HepG2 (cell line): ENCODE measurements at regions not wholly inside any gene's neighbourhood (a gene's known extent, or its start where the extent isn't known, plus 50 kb on each side); places are given as distances from the start of the nearest gene placed in this dataset.

ENCODE experiments used
- ATAC-seq: fragments of 200-7000 bp; cut with Tn5 transposase; 3 replicates; pipeline ENCODE4 v1.9.1; 2020; ENCODE audit warnings: mild to moderate bottlenecking, moderate library complexity
- BruUV-seq: library from RNA; stranded (reverse); fragments of 400-500 nt; replicated peaks from 2 replicates; lab custom pipeline; 2021; lab: Mats Ljungman, UMichigan
- CTCF ChIA-PET: fragments of 300-600 bp; formaldehyde crosslinking; extraction: SDS; loops from one replicate; lab custom pipeline; 2021; ENCODE audit warnings: low total read pairs, inconsistent platforms, low intra/inter-chr PET ratio; lab: Yijun Ruan, JAX
- POLR2A ChIA-PET: fragments of 350-600 bp; sonication (Branson Sonifier 250); formaldehyde crosslinking; loops from one replicate; lab custom pipeline; 2020; ENCODE audit warnings: antibody characterized with exemption, inconsistent platforms; lab: Yijun Ruan, JAX
- DNase-seq: peaks from one replicate; pipeline ENCODE4 v3.0.0-alpha.2; 2015; ENCODE audit warnings: low spot score
- FAIRE-seq: peaks from 3 replicates; lab custom pipeline; 2011; peaks lifted over from hg19 to GRCh38; lab: Jason Lieb, UNC
- H2AFZ ChIP-seq: one replicate; pipeline ENCODE4 v1.6.1; 2011; ENCODE audit warnings: low read length, inconsistent platforms
- H3K27ac ChIP-seq: fragments of 300-600 bp; 3 replicates; pipeline ENCODE4 v1.8.0; 2011; ENCODE audit warnings: mixed run types, mild to moderate bottlenecking, mixed read lengths, low read length, inconsistent platforms; ENCODE audit not compliant: insufficient read depth; ENCODE audit errors: extremely low read length
- H3K27me3 ChIP-seq, 2 experiments: fragments of 200-600 bp in 1 of 2; 2 replicates in 1 of 2; 3 replicates in 1 of 2; pipeline versions ENCODE4 v1.6.0 to v1.8.0; 2011; ENCODE audit warnings: low read length in 2 of 2, mild to moderate bottlenecking in 2 of 2, moderate library complexity in 2 of 2, inconsistent platforms in 1 of 2; ENCODE audit not compliant: insufficient read depth in 2 of 2, control insufficient read depth in 1 of 2
- H3K36me3 ChIP-seq, 2 experiments: fragments of 200-600 bp in 1 of 2; replicated peaks in 1 of 2; 2 replicates in 1 of 2; 3 replicates in 1 of 2; pipeline versions ENCODE4 v1.5.1 to v1.8.0; 2011; ENCODE audit warnings: low read length in 2 of 2, inconsistent platforms in 1 of 2; ENCODE audit not compliant: insufficient read depth in 2 of 2, control insufficient read depth in 1 of 2
- H3K4me1 ChIP-seq: 2 replicates; pipeline ENCODE4 v1.5.1; 2012; ENCODE audit warnings: low read length, inconsistent platforms; ENCODE audit not compliant: insufficient read depth
- H3K4me2 ChIP-seq: 2 replicates; pipeline ENCODE4 v1.6.0; 2011; ENCODE audit warnings: low read depth, low read length, inconsistent platforms
- H3K4me3 ChIP-seq, 3 experiments: fragments of 200-600 bp in 1 of 3; sonication (generic), shearing (Covaris generic) in 1 of 3; replicated peaks in 1 of 3; 2 replicates each; pipeline ENCODE4 v1.5.1; 2011 to 2016; ENCODE audit warnings: low read length in 3 of 3, inconsistent platforms in 2 of 3, low read depth in 2 of 3, mild to moderate bottlenecking in 2 of 3, control low read depth in 1 of 3, mixed read lengths in 1 of 3; ENCODE audit not compliant: insufficient read depth in 1 of 3
- H3K79me2 ChIP-seq: one replicate; pipeline ENCODE4 v1.6.1; 2011; ENCODE audit warnings: low read length, inconsistent platforms; ENCODE audit not compliant: insufficient read depth
- H3K9ac ChIP-seq: 2 replicates; pipeline ENCODE4 v1.6.0; 2011; ENCODE audit warnings: mild to moderate bottlenecking, low read depth, low read length, inconsistent platforms; ENCODE audit not compliant: insufficient read depth
- H3K9me3 ChIP-seq: 2 replicates; pipeline ENCODE4 v1.5.1; 2012; ENCODE audit warnings: mild to moderate bottlenecking, low read length
- H4K20me1 ChIP-seq: 2 replicates; pipeline ENCODE4 v1.6.0; 2011; ENCODE audit warnings: inconsistent platforms, mild to moderate bottlenecking, low read length, moderate library complexity; ENCODE audit not compliant: insufficient read depth
- ETV5 ChIP-seq: IDR thresholded peaks from 2 replicates; pipeline ENCODE4 v1.6.1; 2018; ENCODE audit warnings: missing biosample characterization, missing genetic modification reagents, inconsistent platforms, borderline replicate concordance
- GTF3A ChIP-seq: sonication (generic); formaldehyde crosslinking; conservative IDR thresholded peaks from 2 replicates; pipeline ENCODE4 v1.4.0; 2020; ENCODE audit warnings: mild to moderate bottlenecking, missing genetic modification reagents
- MTA1 ChIP-seq: sonication (generic); formaldehyde crosslinking; IDR thresholded peaks from 2 replicates; pipeline ENCODE4 v1.4.0; 2020; ENCODE audit warnings: missing genetic modification reagents, mild to moderate bottlenecking, borderline replicate concordance
- SAP130 ChIP-seq: IDR thresholded peaks from 2 replicates; pipeline ENCODE4 v1.6.1; 2016; ENCODE audit warnings: low read depth
- SOX13 ChIP-seq, 3 experiments: fragments of 450-650 bp in 1 of 3; sonication (generic) in 1 of 3; formaldehyde crosslinking in 1 of 3; IDR thresholded peaks in 2 of 3; conservative IDR thresholded peaks in 1 of 3; 2 replicates each; pipeline versions ENCODE4 v1.5.0 to v1.6.1; 2016 to 2020; ENCODE audit warnings: antibody characterized with exemption in 1 of 3, mild to moderate bottlenecking in 1 of 3, missing compliant biosample characterization in 1 of 3, missing genetic modification reagents in 1 of 3, moderate library complexity in 1 of 3
- SOX5 ChIP-seq: IDR thresholded peaks from 2 replicates; pipeline ENCODE4 v1.6.1; 2016; ENCODE audit warnings: borderline replicate concordance
- XRCC5 ChIP-seq: fragments of 200-400 bp; formaldehyde crosslinking; optimal IDR thresholded peaks from 2 replicates; pipeline ENCODE3; 2017; ENCODE audit warnings: mild to moderate bottlenecking, low read length
- ZKSCAN8 ChIP-seq: IDR thresholded peaks from 2 replicates; pipeline ENCODE4 v1.6.1; 2016; ENCODE audit warnings: borderline replicate concordance, missing genetic modification reagents, missing compliant biosample characterization
- ZNF343 ChIP-seq: sonication (generic); formaldehyde crosslinking; IDR thresholded peaks from 2 replicates; pipeline ENCODE4 v1.4.0; 2020; ENCODE audit warnings: mild to moderate bottlenecking, missing genetic modification reagents
- ZNF441 ChIP-seq: sonication (generic); formaldehyde crosslinking; IDR thresholded peaks from 2 replicates; pipeline ENCODE4 v1.7.0; 2021; ENCODE audit warnings: missing genetic modification reagents, borderline replicate concordance
- ZSCAN20 ChIP-seq: sonication (generic); formaldehyde crosslinking; IDR thresholded peaks from 2 replicates; pipeline ENCODE4 v1.4.0; 2020; ENCODE audit warnings: missing genetic modification reagents, mild to moderate bottlenecking, borderline replicate concordance
- WGBS: methylation state at CpG from one replicate; pipeline ENCODE4 v1.1.6; 2017; ENCODE audit warnings: low lambda C conversion rate; 5-methylcytosine and 5-hydroxymethylcytosine counted together
- in situ Hi-C: cut with HindIII; loops from 2 replicates; pipeline ENCODE4 v1.10.0; 2017; ENCODE audit warnings: low pct_unique_long_range_greater_than_20kb; ENCODE audit not compliant: extremely low pct_ligation_motif_present
- intact Hi-C: fragments of 100-400 bp; cut with micrococcal nuclease; formaldehyde crosslinking; loops from one replicate; pipeline ENCODE4 v1.10.0; 2022; ENCODE audit not compliant: unreplicated experiment
- TF ChIP-seq, protein P1 (sequence below): sonication (generic); formaldehyde crosslinking; IDR thresholded peaks from 2 replicates; pipeline ENCODE4 v1.4.0; 2020; ENCODE audit warnings: missing genetic modification reagents

DNA sequence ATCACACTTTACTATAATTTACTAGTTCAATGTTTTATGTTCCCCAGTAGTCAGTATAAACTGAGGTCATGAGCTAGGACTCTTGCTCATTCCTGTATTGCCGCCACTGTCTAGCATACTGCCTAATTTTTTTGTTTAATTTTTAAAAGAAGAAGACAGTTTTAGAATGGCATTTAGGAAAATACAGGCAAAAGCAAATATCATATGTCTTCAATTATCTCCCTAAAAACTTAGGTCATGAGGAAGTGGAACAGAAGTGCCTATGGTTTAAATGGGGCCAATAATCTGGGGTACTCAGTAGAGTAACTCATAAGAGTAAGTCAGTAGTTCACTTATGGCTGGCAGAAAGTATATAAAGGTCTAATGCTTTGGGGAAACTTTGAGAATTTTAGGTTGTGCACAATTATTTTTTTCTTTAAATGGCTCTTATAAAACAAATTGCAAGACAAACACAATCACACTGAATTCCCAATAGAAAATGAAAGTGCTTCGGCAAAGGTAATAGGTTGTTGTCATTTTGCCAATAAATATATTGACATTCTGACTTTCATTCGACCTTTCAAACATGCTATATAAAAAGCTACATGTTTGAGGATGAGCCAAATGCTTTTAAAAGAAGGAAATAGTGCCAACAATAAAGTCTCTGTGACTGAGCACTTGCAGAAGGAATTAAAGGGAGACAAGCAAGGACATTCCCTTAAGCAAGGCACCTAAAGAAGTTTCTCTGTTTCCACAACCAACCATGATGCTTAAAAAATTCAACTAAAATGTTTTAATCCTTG is 390.1 kb downstream of the PDGFC start:
- no peak for DNase-seq
- in situ Hi-C loops = no loop called here
- no peaks in the 10 kb centered on the region for H3K79me2 ChIP-seq
- no peak overlapping the region for H2AFZ ChIP-seq
- no peaks in the 10 kb centered on the region for H3K9me3 ChIP-seq
- CTCF ChIA-PET = no interaction called here
- intact Hi-C loops = no loop called here
- WGBS = 11% methylated on average over 3 of the region's 3 CpGs
- H3K27me3 ChIP-seq = no peaks in the 10 kb centered on the region
- TF ChIP-seq ETV5 (CRISPR knock-in tag) (no peak), MTA1 (CRISPR knock-in tag) (no peak), SOX5 (CRISPR knock-in tag) (no peak)
- TF ChIP-seq, all 625 proteins: peak for 0
- no peak for FAIRE-seq
- POLR2A ChIA-PET = no interaction called here
- no peak overlapping the region for H3K9ac ChIP-seq
- no peak overlapping the region for H3K4me3 ChIP-seq
- no peaks in the 10 kb centered on the region for H3K36me3 ChIP-seq
- BruUV-seq = no TSS peak
- no peak overlapping the region for H3K4me2 ChIP-seq
- no peak for ATAC-seq
- no peak overlapping the region for H3K27ac ChIP-seq
- H4K20me1 ChIP-seq = no peaks in the 10 kb centered on the region
- H3K4me1 ChIP-seq = no peaks in the 10 kb centered on the region

DNA sequence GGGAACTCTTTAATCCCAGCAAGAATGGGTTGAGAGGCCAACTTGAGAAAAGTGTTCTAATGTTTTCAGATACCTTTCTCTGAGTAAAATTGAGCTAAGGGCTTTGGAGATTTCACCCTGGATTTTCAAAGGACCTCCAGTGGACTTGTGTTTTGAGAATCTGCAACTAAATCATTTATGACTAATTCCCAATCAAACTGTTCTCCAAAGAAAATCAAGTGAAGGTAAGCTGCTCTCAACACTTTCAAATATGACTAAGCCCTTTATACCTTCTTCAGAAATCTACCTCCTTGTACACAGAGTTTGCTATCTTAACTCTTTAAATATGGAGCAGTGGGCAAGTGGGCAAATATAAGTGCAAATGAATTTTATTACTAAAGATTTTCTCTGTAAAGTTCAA is 392.9 kb downstream of the PDGFC start:
- CTCF ChIA-PET = no interaction called here
- intact Hi-C loops = no loop called here
- POLR2A ChIA-PET = no interaction called here
- Histone ChIP-seq H3K4me1 (no peaks in the 10 kb centered on the region), H3K4me2 (no peak overlapping the region), H3K79me2 (no peaks in the 10 kb centered on the region), H3K9ac (no peak overlapping the region), H3K27ac (no peak overlapping the region), H3K4me3 (no peak overlapping the region), H4K20me1 (no peaks in the 10 kb centered on the region), H3K36me3 (no peaks in the 10 kb centered on the region), H2AFZ (no peak overlapping the region), H3K9me3 (no peaks in the 10 kb centered on the region), H3K27me3 (no peaks in the 10 kb centered on the region)
- no peak for FAIRE-seq
- no peak for ATAC-seq
- BruUV-seq = no TSS peak
- in situ Hi-C loops = no loop called here
- DNase-seq = no peak
- TF ChIP-seq ZNF441 (CRISPR knock-in tag) = no peak
- TF ChIP-seq, protein P1, sequence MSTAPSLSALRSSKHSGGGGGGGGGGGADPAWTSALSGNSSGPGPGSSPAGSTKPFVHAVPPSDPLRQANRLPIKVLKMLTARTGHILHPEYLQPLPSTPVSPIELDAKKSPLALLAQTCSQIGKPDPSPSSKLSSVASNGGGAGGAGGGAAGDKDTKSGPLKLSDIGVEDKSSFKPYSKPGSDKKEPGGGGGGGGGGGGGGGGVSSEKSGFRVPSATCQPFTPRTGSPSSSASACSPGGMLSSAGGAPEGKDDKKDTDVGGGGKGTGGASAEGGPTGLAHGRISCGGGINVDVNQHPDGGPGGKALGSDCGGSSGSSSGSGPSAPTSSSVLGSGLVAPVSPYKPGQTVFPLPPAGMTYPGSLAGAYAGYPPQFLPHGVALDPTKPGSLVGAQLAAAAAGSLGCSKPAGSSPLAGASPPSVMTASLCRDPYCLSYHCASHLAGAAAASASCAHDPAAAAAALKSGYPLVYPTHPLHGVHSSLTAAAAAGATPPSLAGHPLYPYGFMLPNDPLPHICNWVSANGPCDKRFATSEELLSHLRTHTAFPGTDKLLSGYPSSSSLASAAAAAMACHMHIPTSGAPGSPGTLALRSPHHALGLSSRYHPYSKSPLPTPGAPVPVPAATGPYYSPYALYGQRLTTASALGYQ (CRISPR knock-in tag) = no peak
- no peak for TF ChIP-seq ZKSCAN8
- no peak for TF ChIP-seq XRCC5
- TF ChIP-seq SOX13 (IDR thresholded peaks at IDR 0.05) = no peak
- no peak for TF ChIP-seq SOX13 (CRISPR knock-in tag; conservative IDR thresholded peaks at IDR 0.05 in 1 of 2, IDR thresholded peaks at IDR 0.05 in 1 of 2)
- TF ChIP-seq GTF3A (CRISPR knock-in tag) = no peak
- TF ChIP-seq SAP130 (CRISPR knock-in tag) = no peak
- TF ChIP-seq ZNF343 (CRISPR knock-in tag) = no peak
- TF ChIP-seq ZSCAN20 = no peak
